ENCODE measurements at regions not wholly inside any gene's neighbourhood (a gene's known extent, or its start where the extent isn't known, plus 50 kb on each side); places are given as distances from the start of the nearest gene placed in this dataset.

- TF ChIP-seq CTCF (IDR thresholded peaks at IDR 0.05; ENCODE audit: insufficient read depth, low read length, poor library complexity, severe bottlenecking) (no peak), EZH2phosphoT487 (conservative IDR thresholded peaks at IDR 0.05; ENCODE audit: low read length) (no peak)
Measured at GRCh38 chr7:126079581-126079980, 1150.0 kb upstream of the POT1 start.
